Left ventricle myocardium inferior (tissue), 1 donor: ENCODE measurements at regions not wholly inside any gene's neighbourhood (a gene's known extent, or its start where the extent isn't known, plus 50 kb on each side); places are given as distances from the start of the nearest gene placed in this dataset.
A peak's percentile ranks its signal among the peaks of the same experiment; 100 is the strongest.

Source experiments
- DNase-seq: peaks from one replicate; pipeline ENCODE4 v3.0.0-alpha.2; 2020
- H3K27ac ChIP-seq: fragments of 200-600 bp; replicated peaks from 2 replicates; pipeline ENCODE4 v1.8.0; 2021
- H3K27me3 ChIP-seq: fragments of 200-600 bp; 2 replicates; pipeline ENCODE4 v1.8.0; 2021; ENCODE audit warnings: low read depth
- H3K36me3 ChIP-seq: fragments of 200-600 bp; 2 replicates; pipeline ENCODE4 v1.8.0; 2021
- H3K4me1 ChIP-seq: fragments of 200-600 bp; 2 replicates; pipeline ENCODE4 v1.8.0; 2021
- H3K4me3 ChIP-seq: fragments of 200-600 bp; 2 replicates; pipeline ENCODE4 v1.8.0; 2021; ENCODE audit warnings: mild to moderate bottlenecking, moderate library complexity
- H3K9me3 ChIP-seq: fragments of 200-600 bp; replicated peaks from 2 replicates; pipeline ENCODE4 v1.8.0; 2021
- intact Hi-C: fragments of 100-400 bp; cut with micrococcal nuclease; formaldehyde crosslinking; loops from one replicate; pipeline ENCODE4 v1.11.0; 2022
- TF ChIP-seq, protein P1 (sequence below): fragments of 200-600 bp; IDR thresholded peaks from 2 replicates; pipeline ENCODE4 v1.8.0; 2021; ENCODE audit warnings: antibody characterized with exemption, mild to moderate bottlenecking, borderline replicate concordance
- donor health status: DM: no; HTN: yes; CAD: no; lungs with severe emphysema.

DNA sequence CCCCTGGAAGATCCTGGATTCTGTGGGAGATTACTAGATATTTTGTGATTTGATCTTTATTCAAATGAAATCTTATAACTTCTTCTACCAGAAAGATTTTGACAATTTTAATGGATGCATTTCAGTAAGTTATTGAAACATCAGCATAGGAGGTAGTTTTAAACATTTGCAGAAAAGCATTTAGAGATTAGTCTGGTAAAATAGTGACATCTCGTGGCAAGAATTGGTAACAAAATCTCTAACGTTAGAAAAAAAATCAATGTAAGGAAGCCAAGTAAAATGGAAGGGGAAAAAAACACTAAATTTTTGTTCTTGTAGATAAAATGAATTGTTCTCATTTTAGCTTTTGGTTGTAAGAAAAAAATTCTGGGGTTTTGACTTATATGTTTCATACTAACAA lies 73.3 kb downstream of the TASL start:
- Histone ChIP-seq H3K36me3 (no peaks in the 10 kb centered on the region), H3K27ac (no peak overlapping the region), H3K9me3 (no peaks in the 10 kb centered on the region), H3K4me1 (no peaks in the 10 kb centered on the region), H3K4me3 (no peak overlapping the region), H3K27me3 (no peaks in the 10 kb centered on the region)
- TF ChIP-seq, protein P1, sequence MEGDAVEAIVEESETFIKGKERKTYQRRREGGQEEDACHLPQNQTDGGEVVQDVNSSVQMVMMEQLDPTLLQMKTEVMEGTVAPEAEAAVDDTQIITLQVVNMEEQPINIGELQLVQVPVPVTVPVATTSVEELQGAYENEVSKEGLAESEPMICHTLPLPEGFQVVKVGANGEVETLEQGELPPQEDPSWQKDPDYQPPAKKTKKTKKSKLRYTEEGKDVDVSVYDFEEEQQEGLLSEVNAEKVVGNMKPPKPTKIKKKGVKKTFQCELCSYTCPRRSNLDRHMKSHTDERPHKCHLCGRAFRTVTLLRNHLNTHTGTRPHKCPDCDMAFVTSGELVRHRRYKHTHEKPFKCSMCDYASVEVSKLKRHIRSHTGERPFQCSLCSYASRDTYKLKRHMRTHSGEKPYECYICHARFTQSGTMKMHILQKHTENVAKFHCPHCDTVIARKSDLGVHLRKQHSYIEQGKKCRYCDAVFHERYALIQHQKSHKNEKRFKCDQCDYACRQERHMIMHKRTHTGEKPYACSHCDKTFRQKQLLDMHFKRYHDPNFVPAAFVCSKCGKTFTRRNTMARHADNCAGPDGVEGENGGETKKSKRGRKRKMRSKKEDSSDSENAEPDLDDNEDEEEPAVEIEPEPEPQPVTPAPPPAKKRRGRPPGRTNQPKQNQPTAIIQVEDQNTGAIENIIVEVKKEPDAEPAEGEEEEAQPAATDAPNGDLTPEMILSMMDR, result peak; percentile 49
- DNase-seq, result no peak
- intact Hi-C loops, result no loop called here

DNA sequence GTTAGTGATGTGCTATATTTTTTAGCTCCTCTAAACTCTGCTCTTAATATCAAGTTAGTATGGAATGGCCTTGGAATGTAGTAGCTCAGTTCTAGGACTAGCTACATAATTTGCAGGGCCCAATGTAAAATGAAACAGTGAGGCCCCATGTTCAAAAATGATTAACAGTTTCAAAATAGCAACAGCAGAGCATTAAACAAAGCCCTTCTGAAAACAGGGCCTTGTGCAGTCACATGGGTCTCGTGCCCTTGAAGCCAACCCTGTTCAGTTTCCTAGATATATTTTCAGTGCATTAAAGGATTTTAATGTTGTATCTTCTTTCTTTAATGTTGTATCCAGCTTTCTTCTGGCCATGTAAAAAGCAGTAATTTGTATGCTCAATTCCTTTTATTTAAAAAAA lies 82.1 kb downstream of the TASL start:
- Histone ChIP-seq H3K27me3 (no peaks in the 10 kb centered on the region), H3K36me3 (no peaks in the 10 kb centered on the region), H3K9me3 (no peaks in the 10 kb centered on the region), H3K4me1 (no peaks in the 10 kb centered on the region), H3K27ac (no peak overlapping the region), H3K4me3 (no peak overlapping the region)
- no peak for DNase-seq
- TF ChIP-seq, protein P1, result no peak
- intact Hi-C loops, result no loop called here

DNA sequence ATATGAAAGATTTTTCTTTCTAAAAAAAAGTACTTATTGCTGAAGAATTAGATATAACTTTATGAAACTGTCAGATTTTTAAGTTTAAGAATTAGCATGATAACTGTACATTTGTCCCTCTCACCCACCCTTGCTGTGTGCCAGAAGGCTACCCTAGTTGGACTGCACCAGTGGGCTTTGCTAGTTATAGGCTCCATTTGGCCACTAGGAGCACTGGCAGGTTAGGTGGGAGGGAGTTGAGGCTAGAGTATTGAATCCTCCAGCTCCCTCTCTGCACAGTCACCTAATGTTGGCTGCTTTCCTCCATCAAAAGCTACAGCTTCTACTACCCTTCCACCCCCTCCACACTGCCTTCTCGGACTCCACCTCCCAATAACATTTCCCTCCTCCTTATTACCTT lies 84.2 kb downstream of the TASL start:
- H3K4me3 ChIP-seq, result no peak overlapping the region

DNA sequence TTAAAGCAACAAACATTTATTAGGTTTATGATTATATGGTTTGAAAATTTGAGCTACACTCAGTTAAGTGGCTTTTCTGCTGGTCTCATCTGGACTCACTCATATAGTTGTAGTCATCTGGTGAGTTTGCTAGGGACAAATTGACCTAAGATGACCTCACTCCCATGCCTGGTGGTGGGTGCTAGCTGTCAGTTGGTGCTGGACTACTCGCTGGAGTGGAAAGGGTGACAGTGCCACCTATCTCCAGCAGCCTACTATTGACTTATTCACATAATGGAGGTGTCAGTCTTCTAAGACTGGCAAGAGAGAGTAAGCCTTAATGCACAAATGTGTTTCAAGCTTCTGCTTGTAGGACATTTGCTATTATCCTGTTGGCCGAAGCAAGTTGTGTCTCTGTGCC lies 88.2 kb downstream of the TASL start:
- DNase-seq, result no peak
- H3K27ac ChIP-seq, result no peak overlapping the region
- no peak overlapping the region for H3K4me3 ChIP-seq
- TF ChIP-seq, protein P1, result no peak
- H3K4me1 ChIP-seq, result no peaks in the 10 kb centered on the region
- H3K27me3 ChIP-seq, result no peaks in the 10 kb centered on the region
- H3K36me3 ChIP-seq, result no peaks in the 10 kb centered on the region
- H3K9me3 ChIP-seq, result no peaks in the 10 kb centered on the region
- intact Hi-C loops, result no loop called here

More for the DNA sequence above, 84.2 kb downstream of the TASL start:
- Histone ChIP-seq H3K4me1 (no peaks in the 10 kb centered on the region), H3K27me3 (no peaks in the 10 kb centered on the region), H3K9me3 (no peaks in the 10 kb centered on the region), H3K27ac (no peak overlapping the region), H3K36me3 (no peaks in the 10 kb centered on the region)
- intact Hi-C loops, result no loop called here
- DNase-seq, result no peak
- TF ChIP-seq, protein P1, result no peak

DNA sequence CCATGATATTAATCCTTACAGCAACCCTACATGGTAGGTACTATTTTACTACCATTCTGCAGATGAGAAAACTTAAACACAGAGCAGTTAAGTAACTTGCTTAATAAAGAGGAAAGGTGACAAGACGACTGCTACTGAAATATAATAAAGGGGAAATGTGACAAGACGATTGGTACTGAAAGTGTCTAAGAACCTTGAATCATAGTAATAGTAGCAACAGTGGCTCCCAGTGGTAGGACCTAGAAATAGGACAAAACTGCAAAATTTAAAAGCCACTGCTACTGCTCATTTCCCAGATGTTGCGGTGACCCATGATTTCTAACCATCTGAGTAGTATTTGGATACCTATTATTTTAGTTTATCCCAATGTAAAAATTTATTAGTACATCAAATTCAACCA lies 89.5 kb downstream of the TASL start:
- H3K27me3 ChIP-seq, result no peaks in the 10 kb centered on the region
- no peaks in the 10 kb centered on the region for H3K4me1 ChIP-seq
- no peak overlapping the region for H3K4me3 ChIP-seq
- no peaks in the 10 kb centered on the region for H3K9me3 ChIP-seq
- DNase-seq, result no peak
- H3K36me3 ChIP-seq, result no peaks in the 10 kb centered on the region
- intact Hi-C loops, result no loop called here
- TF ChIP-seq, protein P1, result no peak
- no peak overlapping the region for H3K27ac ChIP-seq

DNA sequence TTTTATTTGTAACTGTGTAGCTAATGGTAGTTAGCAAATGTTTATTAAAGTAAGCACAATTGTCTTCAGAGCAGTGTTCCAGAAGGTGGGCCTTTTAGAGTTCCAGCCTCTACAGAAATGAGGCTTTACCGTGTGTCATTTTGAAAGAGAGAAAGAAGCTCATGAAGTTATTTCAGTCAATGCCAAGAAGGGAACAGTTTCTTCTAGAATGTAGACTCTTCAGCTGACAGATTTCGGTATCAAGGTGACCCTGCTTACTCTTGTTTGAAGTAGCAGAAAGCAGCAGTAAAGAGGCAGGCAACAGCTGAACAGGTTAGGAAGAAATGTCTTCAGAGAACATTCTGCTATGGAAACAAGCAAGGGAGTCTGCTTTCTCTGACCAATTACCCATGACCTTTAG lies 93.6 kb downstream of the TASL start:
- no peaks in the 10 kb centered on the region for H3K4me1 ChIP-seq

More for the DNA sequence above, 93.6 kb downstream of the TASL start:
- Histone ChIP-seq H3K9me3 (no peaks in the 10 kb centered on the region), H3K27me3 (no peaks in the 10 kb centered on the region), H3K27ac (no peak overlapping the region), H3K36me3 (no peaks in the 10 kb centered on the region), H3K4me3 (no peak overlapping the region)
- DNase-seq, result no peak
- intact Hi-C loops, result no loop called here
- TF ChIP-seq, protein P1, result no peak
